A172 (cell line): ENCODE measurements at regions not wholly inside any gene's neighbourhood (a gene's known extent, or its start where the extent isn't known, plus 50 kb on each side); places are given as distances from the start of the nearest gene placed in this dataset.

Source experiments
- DNase-seq: peaks from one replicate; pipeline ENCODE4 v3.0.0-alpha.2; 2015; ENCODE audit warnings: low spot score

- no peak for DNase-seq
Measured at GRCh38 chr1:38464071-38464661, 395.4 kb downstream of the RRAGC start.

GRCh38 chr1:38463074-38463473, 396.5 kb downstream of the RRAGC start:
- no peak for DNase-seq

- DNase-seq = no peak
Measured at GRCh38 chr1:38456531-38456876, 403.1 kb downstream of the RRAGC start.

- no peak for DNase-seq
Measured at GRCh38 chr1:38455829-38456530, 403.6 kb downstream of the RRAGC start.

- no peak for DNase-seq
Measured at GRCh38 chr1:38454749-38455441, 404.7 kb downstream of the RRAGC start.

- peak; percentile 12 for DNase-seq
Measured at GRCh38 chr1:38454236-38454635, 405.3 kb downstream of the RRAGC start.

- DNase-seq = no peak
Measured at GRCh38 chr1:38452246-38452645, 405.7 kb upstream of the POU3F1 start.

GRCh38 chr1:38451541-38451993, 405.0 kb upstream of the POU3F1 start:
- peak; percentile 38 for DNase-seq

GRCh38 chr1:38448893-38449292, 402.3 kb upstream of the POU3F1 start:
- no peak for DNase-seq

- no peak for DNase-seq
Measured at GRCh38 chr1:38446936-38447335, 400.3 kb upstream of the POU3F1 start.

GRCh38 chr1:38444770-38445442, 398.3 kb upstream of the POU3F1 start:
- no peak for DNase-seq

- peak; percentile 75 for DNase-seq
Measured at GRCh38 chr1:38444311-38444710, 397.7 kb upstream of the POU3F1 start.

GRCh38 chr1:38440402-38440801, 393.8 kb upstream of the POU3F1 start:
- no peak for DNase-seq

GRCh38 chr1:38436749-38437148, 390.2 kb upstream of the POU3F1 start:
- DNase-seq = no peak

- no peak for DNase-seq
Measured at GRCh38 chr1:38436006-38436405, 389.4 kb upstream of the POU3F1 start.

- DNase-seq = no peak
Measured at GRCh38 chr1:38433084-38433722, 386.6 kb upstream of the POU3F1 start.

GRCh38 chr1:38431535-38432376, 385.2 kb upstream of the POU3F1 start:
- no peak for DNase-seq

- no peak for DNase-seq
Measured at GRCh38 chr1:38430949-38431348, 384.4 kb upstream of the POU3F1 start.

GRCh38 chr1:38424677-38425076, 378.1 kb upstream of the POU3F1 start:
- DNase-seq = no peak

- no peak for DNase-seq
Measured at GRCh38 chr1:38420666-38421065, 374.1 kb upstream of the POU3F1 start.
